ENCODE measurements at regions not wholly inside any gene's neighbourhood (a gene's known extent, or its start where the extent isn't known, plus 50 kb on each side); places are given as distances from the start of the nearest gene placed in this dataset.

GRCh38 chr2:242054406-242054805, 184.9 kb downstream of the RTP5 start:
- no peak overlapping the region for H2BK5ac ChIP-seq (ENCODE audit: low read depth, low read length, poor library complexity)
- no CpG with 5 or more reads among the region's 6 CpGs for WGBS (ENCODE audit: extremely low coverage, insufficient coverage, insufficient read length)
- no peaks in the 10 kb centered on the region for H3K4me1 ChIP-seq (ENCODE audit: control insufficient read depth in 1 of 2, insufficient read depth in 2 of 2, low read length in 2 of 2)
- H3K79me1 ChIP-seq (ENCODE audit: low read length), result no peaks in the 10 kb centered on the region
- H4K12ac ChIP-seq (ENCODE audit: low read depth, low read length), result no peak overlapping the region
- H4K91ac ChIP-seq (ENCODE audit: low read depth, low read length), result no peak overlapping the region
- no peak overlapping the region for H2BK12ac ChIP-seq (ENCODE audit: low read length)
- no peaks in the 10 kb centered on the region for H3K27me3 ChIP-seq (ENCODE audit: insufficient read depth, low read length)
- no peak overlapping the region for H3K14ac ChIP-seq (ENCODE audit: low read length)
- H3K4me2 ChIP-seq (ENCODE audit: low read length), result no peak overlapping the region
- no peak overlapping the region for H3K18ac ChIP-seq (ENCODE audit: low read length)
- DNase-seq, result no peak
- H3K4me3 ChIP-seq (ENCODE audit: low read depth, low read length), result no peak overlapping the region
- H3K9me3 ChIP-seq (ENCODE audit: insufficient read depth, low read depth, low read length), result no peaks in the 10 kb centered on the region
- H2BK120ac ChIP-seq (ENCODE audit: insufficient read depth, low read length, poor library complexity), result no peak overlapping the region
- H3K36me3 ChIP-seq (ENCODE audit: control insufficient read depth in 1 of 2, insufficient read depth in 2 of 2, low read length in 2 of 2), result no peaks in the 10 kb centered on the region
- no peak overlapping the region for H4K8ac ChIP-seq (ENCODE audit: low read depth, low read length)
- H3K79me2 ChIP-seq (ENCODE audit: control insufficient read depth, insufficient read depth, low read length, poor library complexity), result no peaks in the 10 kb centered on the region
- no peak overlapping the region for H3K9ac ChIP-seq (ENCODE audit: low read length)
- H3K23ac ChIP-seq (ENCODE audit: low read length), result no peak overlapping the region
- H3K27ac ChIP-seq (ENCODE audit: low read depth, low read length), result no peak overlapping the region
- no peak overlapping the region for H2AK5ac ChIP-seq (ENCODE audit: low read length)
- H2AFZ ChIP-seq (ENCODE audit: insufficient read depth, low read length, poor library complexity), result no peak overlapping the region
- H3K4ac ChIP-seq (ENCODE audit: low read depth, low read length), result no peak overlapping the region

GRCh38 chr2:242054881-242055801, 185.6 kb downstream of the RTP5 start:
- Histone ChIP-seq H3K4me3 (ENCODE audit: low read depth, low read length) (no peak overlapping the region), H3K18ac (ENCODE audit: low read length) (no peak overlapping the region), H3K79me1 (ENCODE audit: low read length) (no peaks in the 10 kb centered on the region), H2BK5ac (ENCODE audit: low read depth, low read length, poor library complexity) (no peak overlapping the region), H3K9ac (ENCODE audit: low read length) (no peak overlapping the region), H2BK120ac (ENCODE audit: insufficient read depth, low read length, poor library complexity) (no peak overlapping the region), H3K23ac (ENCODE audit: low read length) (no peak overlapping the region), H3K27me3 (ENCODE audit: insufficient read depth, low read length) (no peaks in the 10 kb centered on the region), H4K12ac (ENCODE audit: low read depth, low read length) (no peak overlapping the region), H3K4me1 (ENCODE audit: control insufficient read depth in 1 of 2, insufficient read depth in 2 of 2, low read length in 2 of 2) (no peaks in the 10 kb centered on the region), H3K14ac (ENCODE audit: low read length) (no peak overlapping the region), H3K36me3 (ENCODE audit: control insufficient read depth in 1 of 2, insufficient read depth in 2 of 2, low read length in 2 of 2) (no peaks in the 10 kb centered on the region), H4K8ac (ENCODE audit: low read depth, low read length) (no peak overlapping the region), H4K91ac (ENCODE audit: low read depth, low read length) (no peak overlapping the region), H3K4me2 (ENCODE audit: low read length) (no peak overlapping the region), H2AK5ac (ENCODE audit: low read length) (no peak overlapping the region), H3K9me3 (ENCODE audit: insufficient read depth, low read depth, low read length) (no peaks in the 10 kb centered on the region), H3K79me2 (ENCODE audit: control insufficient read depth, insufficient read depth, low read length, poor library complexity) (no peaks in the 10 kb centered on the region), H2BK12ac (ENCODE audit: low read length) (no peak overlapping the region), H3K4ac (ENCODE audit: low read depth, low read length) (no peak overlapping the region), H3K27ac (ENCODE audit: low read depth, low read length) (no peak overlapping the region), H2AFZ (ENCODE audit: insufficient read depth, low read length, poor library complexity) (no peak overlapping the region)
- no peak for DNase-seq
- no CpG with 5 or more reads among the region's 39 CpGs for WGBS (ENCODE audit: extremely low coverage, insufficient coverage, insufficient read length)

GRCh38 chr2:242056026-242056425, 186.5 kb downstream of the RTP5 start:
- Histone ChIP-seq H3K27me3 (ENCODE audit: insufficient read depth, low read length) (no peaks in the 10 kb centered on the region), H3K4me1 (ENCODE audit: control insufficient read depth in 1 of 2, insufficient read depth in 2 of 2, low read length in 2 of 2) (no peaks in the 10 kb centered on the region), H3K9me3 (ENCODE audit: insufficient read depth, low read depth, low read length) (no peaks in the 10 kb centered on the region), H3K18ac (ENCODE audit: low read length) (no peak overlapping the region), H2BK5ac (ENCODE audit: low read depth, low read length, poor library complexity) (no peak overlapping the region), H2BK120ac (ENCODE audit: insufficient read depth, low read length, poor library complexity) (no peak overlapping the region), H3K14ac (ENCODE audit: low read length) (no peak overlapping the region), H3K9ac (ENCODE audit: low read length) (no peak overlapping the region), H3K27ac (ENCODE audit: low read depth, low read length) (no peak overlapping the region), H4K91ac (ENCODE audit: low read depth, low read length) (no peak overlapping the region), H3K36me3 (ENCODE audit: control insufficient read depth in 1 of 2, insufficient read depth in 2 of 2, low read length in 2 of 2) (no peaks in the 10 kb centered on the region), H2AK5ac (ENCODE audit: low read length) (no peak overlapping the region), H3K4me2 (ENCODE audit: low read length) (no peak overlapping the region), H3K4ac (ENCODE audit: low read depth, low read length) (no peak overlapping the region), H4K12ac (ENCODE audit: low read depth, low read length) (no peak overlapping the region), H3K23ac (ENCODE audit: low read length) (no peak overlapping the region), H2AFZ (ENCODE audit: insufficient read depth, low read length, poor library complexity) (no peak overlapping the region), H2BK12ac (ENCODE audit: low read length) (no peak overlapping the region), H4K8ac (ENCODE audit: low read depth, low read length) (no peak overlapping the region), H3K79me2 (ENCODE audit: control insufficient read depth, insufficient read depth, low read length, poor library complexity) (no peaks in the 10 kb centered on the region), H3K4me3 (ENCODE audit: low read depth, low read length) (no peak overlapping the region), H3K79me1 (ENCODE audit: low read length) (no peaks in the 10 kb centered on the region)
- WGBS (ENCODE audit: extremely low coverage, insufficient coverage, insufficient read length), result no CpG with 5 or more reads among the region's 10 CpGs
- no peak for DNase-seq

- H3K79me1 ChIP-seq (ENCODE audit: low read length), result no peaks in the 10 kb centered on the region
- no CpG with 5 or more reads among the region's 11 CpGs for WGBS (ENCODE audit: extremely low coverage, insufficient coverage, insufficient read length)
- no peaks in the 10 kb centered on the region for H3K9me3 ChIP-seq (ENCODE audit: insufficient read depth, low read depth, low read length)
- no peak overlapping the region for H3K14ac ChIP-seq (ENCODE audit: low read length)
- no peak overlapping the region for H2AK5ac ChIP-seq (ENCODE audit: low read length)
- no peak overlapping the region for H3K9ac ChIP-seq (ENCODE audit: low read length)
- no peaks in the 10 kb centered on the region for H3K4me1 ChIP-seq (ENCODE audit: control insufficient read depth in 1 of 2, insufficient read depth in 2 of 2, low read length in 2 of 2)
- H3K79me2 ChIP-seq (ENCODE audit: control insufficient read depth, insufficient read depth, low read length, poor library complexity), result no peaks in the 10 kb centered on the region
- no peak overlapping the region for H3K4me2 ChIP-seq (ENCODE audit: low read length)
- H3K4ac ChIP-seq (ENCODE audit: low read depth, low read length), result no peak overlapping the region
- no peak overlapping the region for H2BK5ac ChIP-seq (ENCODE audit: low read depth, low read length, poor library complexity)
- H4K8ac ChIP-seq (ENCODE audit: low read depth, low read length), result no peak overlapping the region
- no peak overlapping the region for H3K23ac ChIP-seq (ENCODE audit: low read length)
- H3K36me3 ChIP-seq (ENCODE audit: control insufficient read depth in 1 of 2, insufficient read depth in 2 of 2, low read length in 2 of 2), result no peaks in the 10 kb centered on the region
- DNase-seq, result no peak
- H2BK12ac ChIP-seq (ENCODE audit: low read length), result no peak overlapping the region
- H2BK120ac ChIP-seq (ENCODE audit: insufficient read depth, low read length, poor library complexity), result no peak overlapping the region
- no peak overlapping the region for H3K27ac ChIP-seq (ENCODE audit: low read depth, low read length)
- H3K18ac ChIP-seq (ENCODE audit: low read length), result no peak overlapping the region
- H3K27me3 ChIP-seq (ENCODE audit: insufficient read depth, low read length), result no peaks in the 10 kb centered on the region
- H4K91ac ChIP-seq (ENCODE audit: low read depth, low read length), result no peak overlapping the region
- H4K12ac ChIP-seq (ENCODE audit: low read depth, low read length), result no peak overlapping the region
- no peak overlapping the region for H3K4me3 ChIP-seq (ENCODE audit: low read depth, low read length)
- no peak overlapping the region for H2AFZ ChIP-seq (ENCODE audit: insufficient read depth, low read length, poor library complexity)
Measured at GRCh38 chr2:242056785-242057184, 187.3 kb downstream of the RTP5 start.

Measured in trophoblast cell (in vitro differentiated cells and primary cell).